ENCODE measurements at regions not wholly inside any gene's neighbourhood (a gene's known extent, or its start where the extent isn't known, plus 50 kb on each side); places are given as distances from the start of the nearest gene placed in this dataset.

DNA sequence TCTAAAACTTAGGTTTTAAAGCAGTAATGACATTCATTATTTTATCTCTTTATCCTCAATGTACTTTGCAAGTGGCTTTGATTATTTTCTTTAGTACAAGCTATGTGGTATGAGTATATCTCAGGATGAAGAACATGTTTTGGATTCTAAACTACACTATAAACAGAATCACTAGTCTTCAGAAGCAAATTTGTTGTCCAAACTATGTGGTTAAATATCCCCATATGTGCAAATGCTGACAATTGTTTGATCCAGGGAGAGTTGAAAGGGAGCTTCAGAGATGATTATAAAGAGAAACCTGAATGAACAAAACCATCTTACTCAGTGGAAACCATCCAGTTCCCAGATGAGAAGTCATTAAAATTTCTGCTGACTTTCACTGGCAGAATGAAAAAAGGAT is 179.3 kb downstream of the MDFIC start:
- Histone ChIP-seq H4K20me1 (ENCODE audit: control insufficient read depth, insufficient read depth, low read depth, low read length) (no peaks in the 10 kb centered on the region), H3K4me3 (ENCODE audit: low read length) (no peak overlapping the region), H3K4me1 (ENCODE audit: control insufficient read depth, low read length) (no peaks in the 10 kb centered on the region), H3K4me2 (ENCODE audit: low read length) (no peak overlapping the region), H3K27me3 (ENCODE audit: control insufficient read depth, low read length) (no peaks in the 10 kb centered on the region), H3K36me3 (ENCODE audit: control insufficient read depth, low read length) (no peaks in the 10 kb centered on the region), H3K27ac (ENCODE audit: low read depth, low read length) (no peak overlapping the region), H3K79me2 (ENCODE audit: control insufficient read depth, low read length) (no peaks in the 10 kb centered on the region), H3K9me2 (replicated peaks; ENCODE audit: control insufficient read depth, low read length) (no peaks in the 10 kb centered on the region), H3F3A (ENCODE audit: control insufficient read depth, insufficient read depth) (no peaks in the 10 kb centered on the region), H3K9me3 (ENCODE audit: control insufficient read depth, insufficient read depth, low read length) (no peaks in the 10 kb centered on the region)
- TF ChIP-seq EZH2phosphoT487 (IDR thresholded peaks at IDR 0.05; ENCODE audit: borderline replicate concordance, low read length) (no peak), CTCF (IDR thresholded peaks at IDR 0.05; ENCODE audit: low read depth, low read length, poor library complexity, severe bottlenecking) (no peak)

DNA sequence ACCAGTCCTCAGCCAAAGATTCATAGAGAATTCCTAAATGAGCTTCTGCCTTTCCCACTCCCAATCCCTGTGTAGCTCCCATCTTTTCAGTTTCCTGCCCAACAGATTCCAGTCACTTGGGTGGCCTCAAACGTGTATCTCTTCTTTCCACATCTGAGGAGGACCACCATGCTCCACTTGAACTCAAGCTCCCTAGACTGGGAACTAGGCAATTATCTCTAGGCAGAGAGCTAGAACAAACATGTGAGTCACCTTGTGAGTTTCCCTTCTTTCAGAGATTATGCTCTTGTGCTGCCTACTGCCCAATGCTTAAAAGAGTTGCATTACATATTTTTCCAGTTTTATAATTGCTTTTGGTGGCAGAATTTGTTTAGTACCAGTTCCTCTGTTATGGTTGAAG is 178.0 kb downstream of the MDFIC start:
- H3K9me3 ChIP-seq (ENCODE audit: control insufficient read depth, insufficient read depth, low read length): no peaks in the 10 kb centered on the region
- H3K79me2 ChIP-seq (ENCODE audit: control insufficient read depth, low read length): no peaks in the 10 kb centered on the region
- H3F3A ChIP-seq (ENCODE audit: control insufficient read depth, insufficient read depth): no peaks in the 10 kb centered on the region
- H3K36me3 ChIP-seq (ENCODE audit: control insufficient read depth, low read length): no peaks in the 10 kb centered on the region
- H4K20me1 ChIP-seq (ENCODE audit: control insufficient read depth, insufficient read depth, low read depth, low read length): no peaks in the 10 kb centered on the region
- H3K9me2 ChIP-seq (replicated peaks; ENCODE audit: control insufficient read depth, low read length): no peaks in the 10 kb centered on the region
- H3K4me1 ChIP-seq (ENCODE audit: control insufficient read depth, low read length): no peaks in the 10 kb centered on the region
- H3K27ac ChIP-seq (ENCODE audit: low read depth, low read length): no peak overlapping the region
- no peaks in the 10 kb centered on the region for H3K27me3 ChIP-seq (ENCODE audit: control insufficient read depth, low read length)
- H3K4me2 ChIP-seq (ENCODE audit: low read length): no peak overlapping the region
- no peak overlapping the region for H3K4me3 ChIP-seq (ENCODE audit: low read length)
- no peak for TF ChIP-seq EZH2phosphoT487 (IDR thresholded peaks at IDR 0.05; ENCODE audit: borderline replicate concordance, low read length)
- no peak for TF ChIP-seq CTCF (IDR thresholded peaks at IDR 0.05; ENCODE audit: low read depth, low read length, poor library complexity, severe bottlenecking)

GRCh38 chr7:115097175-115097671 is 175.3 kb downstream of the MDFIC start:
- Histone ChIP-seq H3K4me1 (ENCODE audit: control insufficient read depth, low read length) (no peaks in the 10 kb centered on the region), H4K20me1 (ENCODE audit: control insufficient read depth, insufficient read depth, low read depth, low read length) (no peaks in the 10 kb centered on the region), H3K79me2 (ENCODE audit: control insufficient read depth, low read length) (no peaks in the 10 kb centered on the region), H3F3A (ENCODE audit: control insufficient read depth, insufficient read depth) (no peaks in the 10 kb centered on the region), H3K4me3 (ENCODE audit: low read length) (no peak overlapping the region), H3K27me3 (ENCODE audit: control insufficient read depth, low read length) (no peaks in the 10 kb centered on the region), H3K9me2 (replicated peaks; ENCODE audit: control insufficient read depth, low read length) (no peaks in the 10 kb centered on the region), H3K9me3 (ENCODE audit: control insufficient read depth, insufficient read depth, low read length) (no peaks in the 10 kb centered on the region), H3K27ac (ENCODE audit: low read depth, low read length) (no peak overlapping the region), H3K4me2 (ENCODE audit: low read length) (no peak overlapping the region), H3K36me3 (ENCODE audit: control insufficient read depth, low read length) (no peaks in the 10 kb centered on the region)
- TF ChIP-seq CTCF (IDR thresholded peaks at IDR 0.05; ENCODE audit: low read depth, low read length, poor library complexity, severe bottlenecking) (no peak), EZH2phosphoT487 (IDR thresholded peaks at IDR 0.05; ENCODE audit: borderline replicate concordance, low read length) (no peak)
